HG02973 (cell line): ENCODE measurements at regions not wholly inside any gene's neighbourhood (a gene's known extent, or its start where the extent isn't known, plus 50 kb on each side); places are given as distances from the start of the nearest gene placed in this dataset.

Experiments used
- ATAC-seq: cut with Tn5 transposase; IDR thresholded peaks from one replicate; pipeline ENCODE4 v1.9.1; 2021; ENCODE audit warnings: moderate library complexity; ENCODE audit not compliant: unreplicated experiment

DNA sequence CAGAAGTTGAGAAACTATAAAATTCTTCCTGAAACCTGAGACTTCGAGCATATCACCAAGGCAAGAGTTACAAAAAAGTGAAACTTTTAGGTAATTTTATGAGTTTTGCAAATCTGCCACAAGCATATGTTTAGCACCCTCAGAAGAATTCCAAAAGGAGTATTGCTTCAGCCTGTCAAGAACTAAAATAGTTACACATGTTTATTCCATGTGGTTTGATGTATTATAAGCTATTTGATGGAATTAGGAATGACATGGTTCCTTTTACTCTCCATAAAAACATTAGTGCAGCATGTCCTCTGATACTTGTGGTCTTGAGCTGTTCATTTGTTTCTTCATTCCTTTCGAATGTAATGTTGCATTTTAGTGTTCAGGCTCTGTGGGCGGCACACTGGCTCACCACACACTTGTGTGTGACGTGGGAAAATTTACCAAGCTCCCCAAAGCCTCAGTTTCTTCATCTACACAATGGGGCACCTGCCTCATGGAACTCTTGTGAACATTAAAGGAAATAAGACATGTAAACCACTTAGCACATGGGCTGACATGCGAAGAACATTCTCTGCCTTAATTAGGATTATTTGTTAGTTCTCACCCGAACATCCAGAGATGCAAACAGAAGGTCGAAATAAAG, 204.2 kb upstream of the FOXF1 start:
- ATAC-seq: no peak

DNA sequence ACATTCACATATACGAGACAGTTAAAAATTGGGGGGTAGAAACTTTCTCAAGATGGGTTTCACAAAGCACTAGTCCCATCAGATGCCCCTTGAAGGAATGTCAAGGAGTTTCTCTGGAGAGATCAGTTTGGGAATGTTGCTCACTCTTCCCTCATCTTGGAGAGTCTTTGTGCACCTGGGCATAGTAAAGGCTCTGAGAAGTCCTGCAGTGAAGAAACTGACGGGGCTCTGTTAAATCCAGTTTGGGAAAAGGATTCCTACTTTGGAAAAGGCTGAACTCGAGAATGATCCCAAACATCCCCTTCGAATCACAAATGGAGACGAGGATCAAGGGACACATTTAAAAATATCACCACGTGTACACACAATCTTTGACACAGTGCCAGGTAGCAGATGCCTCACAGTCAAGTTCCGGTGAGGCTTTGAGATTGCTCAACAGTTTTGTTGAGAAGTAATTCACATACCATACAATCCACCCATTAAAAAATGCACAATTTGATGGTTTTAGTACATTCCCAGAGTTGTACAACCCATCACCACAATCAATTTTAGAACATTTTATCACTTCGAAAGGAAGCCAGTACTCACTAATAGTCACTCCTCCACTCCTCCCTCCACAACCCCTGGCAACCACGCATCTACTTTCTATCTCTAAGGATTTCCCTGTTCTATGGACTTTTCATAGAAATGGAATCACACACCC, 203.4 kb upstream of the FOXF1 start:
- ATAC-seq: no peak

DNA sequence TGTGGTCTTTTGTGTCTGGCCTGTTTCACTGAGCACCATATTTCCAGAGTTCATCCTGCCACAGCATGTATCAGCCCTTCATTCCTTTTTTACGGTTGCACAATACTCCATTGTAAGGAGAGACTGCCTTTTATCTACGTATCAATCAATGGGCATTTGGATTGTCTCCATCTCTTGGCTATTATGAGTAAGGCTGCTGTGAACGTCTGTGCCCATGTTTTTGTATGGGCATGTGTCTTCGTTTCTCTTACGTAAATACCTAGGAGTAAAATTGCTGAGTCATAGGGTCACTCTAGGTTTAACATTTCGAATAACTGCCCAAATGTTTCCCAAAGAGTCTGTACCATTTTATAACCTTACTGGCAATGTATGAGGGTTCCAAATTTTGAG, 202.8 kb upstream of the FOXF1 start:
- ATAC-seq: no peak

DNA sequence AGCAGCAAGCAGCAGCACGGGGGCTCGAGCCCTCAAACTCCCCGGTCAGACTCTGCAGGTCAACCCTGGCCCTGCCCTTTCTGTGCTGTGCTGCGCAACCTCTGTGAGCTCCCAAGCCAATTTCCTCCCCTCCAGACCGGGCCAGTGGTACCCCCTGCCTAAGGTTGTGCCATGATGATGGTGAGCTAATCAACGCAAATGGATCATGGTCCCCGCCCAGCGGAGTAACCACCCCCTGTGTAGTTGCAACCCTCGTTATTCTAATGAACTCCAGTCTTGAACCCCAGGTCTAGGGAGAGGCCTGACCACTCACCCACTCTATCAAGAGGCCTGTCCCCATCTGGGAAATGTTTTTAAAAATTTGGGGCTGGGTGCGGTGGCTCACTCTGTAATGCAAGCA, 201.8 kb upstream of the FOXF1 start:
- ATAC-seq: no peak

DNA sequence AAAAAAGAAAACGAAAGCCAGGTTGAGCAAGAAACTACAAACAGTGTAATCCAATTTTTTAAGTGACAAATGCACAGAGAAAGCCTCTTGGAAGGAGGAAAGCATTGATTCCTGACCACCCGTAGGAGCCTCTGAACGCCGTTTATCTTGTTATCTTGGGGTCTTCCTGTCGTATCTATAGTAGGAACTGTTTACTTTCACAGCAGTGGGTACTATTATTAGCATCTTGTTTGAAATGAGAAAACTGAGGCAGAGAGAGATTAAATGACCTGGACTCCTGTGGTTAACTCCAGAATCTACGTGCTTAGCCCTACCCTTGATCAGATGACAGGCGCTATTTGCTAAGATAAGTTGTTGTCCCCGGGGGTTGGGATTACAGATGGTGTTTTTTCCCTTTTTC, 196.7 kb upstream of the FOXF1 start:
- ATAC-seq: no peak

DNA sequence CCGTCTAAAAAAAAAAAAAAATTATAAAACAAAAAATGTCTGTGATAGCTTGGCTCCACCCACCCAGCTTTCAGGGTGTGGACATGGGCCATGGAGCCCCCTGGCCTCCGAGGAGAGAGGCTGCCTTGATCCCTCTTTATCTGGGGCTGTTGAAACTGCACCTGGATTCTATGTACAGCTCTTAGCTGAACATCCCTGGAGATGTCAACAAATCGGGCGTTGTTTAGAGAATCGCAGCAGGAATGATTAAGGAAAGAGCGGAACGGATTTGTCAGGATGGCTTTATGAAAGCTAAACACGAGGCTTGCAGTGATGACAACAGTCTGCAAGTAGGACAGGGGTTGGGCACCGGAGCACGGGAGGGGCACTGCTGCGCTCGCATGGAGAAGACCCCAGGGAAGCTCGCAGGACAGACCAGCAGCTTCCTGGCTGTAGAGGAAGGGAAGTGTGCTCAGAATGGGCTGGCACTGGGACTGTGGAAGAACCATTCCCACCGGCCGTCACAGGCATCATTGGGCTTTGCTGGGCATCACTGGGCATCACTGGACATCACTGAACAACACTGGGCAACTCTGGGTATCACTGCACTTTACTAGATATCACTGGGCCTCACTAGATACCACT, 195.8 kb upstream of the FOXF1 start:
- no peak for ATAC-seq

DNA sequence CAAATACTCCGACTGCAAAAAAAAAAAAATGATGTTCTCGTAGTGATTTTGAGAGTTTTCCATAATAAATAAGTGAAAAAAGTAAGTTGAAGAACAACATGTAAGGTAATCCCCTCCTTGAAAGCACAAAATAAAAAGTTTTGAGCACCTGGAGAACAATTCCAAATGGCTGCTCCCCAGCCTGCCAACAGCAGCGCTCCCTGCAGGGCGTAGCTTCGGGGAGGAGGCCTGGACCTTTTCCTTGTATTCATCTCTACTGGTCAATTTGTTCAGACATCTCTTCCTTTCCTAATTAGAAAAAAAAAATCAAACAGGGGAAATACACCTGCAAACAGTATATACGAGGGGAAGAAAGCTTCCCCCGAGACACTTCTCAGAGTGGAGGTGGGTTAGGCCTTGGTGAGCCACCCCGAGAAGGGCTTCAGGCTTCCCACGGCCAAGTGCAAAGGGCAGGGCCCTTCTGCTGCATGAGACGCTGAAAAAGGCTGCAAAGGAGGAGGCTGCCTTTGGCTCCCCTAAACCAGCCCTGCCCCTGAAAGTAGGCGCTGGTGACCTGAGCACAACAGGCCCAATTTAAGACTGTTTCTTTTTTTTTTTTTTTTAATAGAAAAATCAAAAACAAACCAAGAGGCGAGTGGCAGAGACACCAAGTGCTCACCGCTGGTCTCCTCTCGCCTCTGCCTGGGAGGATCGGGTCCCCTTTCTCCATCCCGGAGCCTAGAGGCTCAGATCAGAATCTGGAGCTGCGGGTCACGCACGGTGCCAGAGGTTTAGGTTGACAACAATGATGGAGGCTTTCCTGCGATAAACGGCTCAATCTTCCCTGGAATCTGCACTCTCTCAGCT, 193.1 kb upstream of the FOXF1 start:
- ATAC-seq: no peak

DNA sequence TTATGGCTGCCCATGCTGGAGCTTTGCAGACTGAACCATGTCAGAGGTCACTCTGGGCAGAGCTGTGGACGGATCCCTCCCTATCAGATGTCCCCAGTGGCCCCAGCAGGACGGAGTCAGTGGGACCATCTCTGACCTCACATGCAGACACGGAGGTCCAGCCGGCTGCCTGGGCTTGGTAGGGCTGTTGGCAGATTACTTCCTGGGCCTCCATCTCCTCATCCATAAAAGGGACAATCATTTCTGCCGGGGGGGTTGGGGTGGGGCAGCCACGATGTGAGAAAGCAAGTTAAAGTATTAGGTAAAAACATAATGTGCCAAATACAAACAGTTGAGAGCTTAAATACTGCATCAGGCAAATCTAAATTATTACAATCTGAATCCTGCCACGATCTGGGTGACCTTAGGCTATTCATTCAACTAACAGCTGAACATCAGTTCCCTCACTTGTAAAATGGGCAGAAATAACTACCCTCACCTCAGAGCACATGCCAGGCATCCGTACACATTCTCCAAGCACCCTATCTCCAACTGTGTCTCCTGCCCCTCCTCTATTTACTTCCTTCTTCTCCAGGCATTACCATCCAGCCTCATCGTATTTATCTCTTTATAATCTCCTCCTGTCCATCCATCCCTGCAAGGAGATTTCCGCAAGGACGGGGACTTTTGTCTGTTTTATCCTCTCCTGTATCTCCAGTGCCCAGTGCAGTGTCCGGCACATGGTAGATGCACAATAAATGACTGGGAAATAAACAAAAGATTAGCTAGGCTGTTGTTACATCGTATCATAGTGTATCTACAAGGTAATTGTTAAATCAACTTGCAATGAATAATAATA, 192.3 kb upstream of the FOXF1 start:
- no peak for ATAC-seq

DNA sequence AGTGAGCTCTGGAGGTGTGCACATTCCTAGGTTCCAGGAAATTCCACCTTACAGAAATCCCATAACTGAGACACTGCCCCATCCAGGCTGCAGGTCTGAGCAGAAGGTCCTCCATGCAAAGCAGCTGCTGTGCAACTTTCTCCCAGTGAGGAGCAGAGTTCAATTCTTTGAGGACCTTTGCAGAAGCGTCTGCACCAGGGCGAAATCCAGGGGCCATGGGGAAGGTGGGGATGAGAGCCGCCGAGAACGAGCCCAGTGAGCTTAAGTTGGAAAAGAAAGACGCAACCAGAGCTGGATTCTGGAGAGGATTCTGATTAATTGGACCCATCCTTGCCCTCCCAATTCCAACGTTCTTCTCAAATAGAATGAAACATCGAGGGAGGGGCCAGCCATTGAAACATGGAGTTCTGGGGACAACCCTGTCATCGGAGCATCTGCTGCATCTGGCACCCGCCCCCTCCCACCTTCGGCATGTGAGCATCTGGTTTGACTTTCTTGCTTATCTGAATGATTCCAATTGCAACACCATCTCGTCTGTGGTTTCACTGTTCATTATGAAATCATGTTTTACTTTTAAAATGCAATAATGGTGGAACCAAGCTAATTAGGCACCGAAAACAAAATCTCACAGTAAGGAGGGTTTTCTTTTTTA, 190.6 kb upstream of the FOXF1 start:
- ATAC-seq: no peak

DNA sequence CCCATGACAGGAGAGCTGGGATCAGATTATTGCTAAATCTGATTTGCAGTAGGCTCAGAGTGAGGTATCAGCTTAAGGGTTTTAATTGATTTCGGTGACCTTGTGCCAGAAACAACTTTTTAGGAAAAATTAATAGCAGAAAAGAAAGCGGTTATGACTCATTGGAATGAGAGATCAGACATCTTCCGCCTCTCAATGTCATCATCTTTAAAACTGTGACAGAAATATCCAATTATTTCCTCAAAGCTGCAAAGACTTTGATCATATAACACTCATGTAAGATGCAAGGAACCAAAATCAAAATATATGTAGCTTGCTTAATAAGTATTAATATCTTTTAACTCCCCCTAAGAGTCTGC, 190.1 kb upstream of the FOXF1 start:
- ATAC-seq: no peak

DNA sequence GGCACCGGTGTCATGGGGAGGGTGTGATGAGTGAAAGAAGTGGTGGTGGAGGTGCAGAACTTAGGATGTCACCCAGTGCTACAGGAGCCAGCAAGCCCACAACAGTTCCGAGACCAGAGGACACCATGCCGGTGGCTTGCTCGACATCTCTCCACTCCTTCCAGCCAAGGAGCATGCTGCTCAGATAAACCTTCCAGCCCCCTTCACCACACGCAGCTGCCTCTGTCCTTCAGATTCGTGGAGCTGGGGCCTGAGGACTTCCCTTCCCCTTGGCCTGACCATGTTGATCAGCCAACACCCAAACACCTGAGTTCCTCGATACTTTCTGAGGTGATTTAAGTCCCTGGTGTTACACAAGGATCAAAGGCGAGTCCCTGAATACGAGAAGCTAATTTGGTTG, 188.8 kb upstream of the FOXF1 start:
- ATAC-seq: no peak

DNA sequence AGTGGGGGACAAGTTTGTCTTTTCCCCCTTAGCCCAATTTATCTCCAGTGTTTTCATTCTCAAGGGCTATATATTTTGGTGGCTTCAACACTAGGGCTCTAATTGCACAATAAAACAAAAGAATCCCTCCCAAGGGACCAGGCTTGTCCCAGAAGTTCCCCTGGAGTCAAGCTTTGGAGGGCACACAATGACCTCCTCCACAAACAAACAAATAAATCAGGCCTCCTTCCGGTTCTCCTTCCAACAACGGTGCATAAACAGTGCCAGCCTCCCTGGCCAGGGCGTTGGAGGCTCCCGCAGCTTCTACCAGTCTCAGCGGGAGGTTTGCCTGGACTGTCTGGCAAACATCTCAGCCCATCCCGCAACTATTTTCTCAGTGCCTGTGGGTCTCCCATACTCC, 188.0 kb upstream of the FOXF1 start:
- ATAC-seq: no peak

DNA sequence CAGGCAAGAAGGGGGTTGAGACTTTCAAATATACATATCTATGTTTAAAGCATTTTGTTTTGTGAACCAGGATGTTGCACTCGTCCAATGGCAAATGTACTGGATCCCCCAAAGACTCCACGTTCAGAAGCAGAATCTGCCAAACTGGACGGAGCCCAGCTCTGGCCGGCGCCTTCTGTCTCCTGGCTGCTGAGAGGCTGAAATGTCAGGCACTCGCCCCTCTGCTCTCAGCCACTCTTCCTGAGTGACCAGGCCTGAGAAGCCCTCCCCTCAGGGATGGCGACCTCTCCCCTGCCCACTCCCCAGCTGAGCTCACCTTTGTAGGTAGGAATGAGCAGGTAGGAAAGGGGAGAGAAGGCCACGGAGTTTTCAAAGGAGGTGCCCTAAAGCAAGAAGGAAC, 187.5 kb upstream of the FOXF1 start:
- ATAC-seq: no peak

DNA sequence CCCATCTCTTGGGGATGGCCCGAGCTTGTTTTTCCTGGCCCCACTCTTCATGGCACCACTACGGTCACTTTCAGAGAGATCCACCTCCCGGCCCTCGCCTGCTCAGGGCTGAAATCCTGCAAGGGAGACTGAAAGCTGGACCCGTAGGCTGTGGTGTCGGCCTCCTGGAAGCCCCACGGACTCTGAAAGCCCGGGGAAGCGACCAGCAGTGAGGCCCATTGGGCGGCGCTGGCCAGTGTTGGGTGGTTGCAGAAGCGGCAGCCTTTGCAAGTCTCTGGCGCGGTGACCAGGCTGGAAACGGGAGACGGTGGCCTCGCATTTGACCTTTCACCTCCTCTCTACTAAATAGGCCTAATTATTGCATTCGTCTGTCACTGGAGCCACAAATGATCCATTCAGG, 186.0 kb upstream of the FOXF1 start:
- ATAC-seq: no peak

DNA sequence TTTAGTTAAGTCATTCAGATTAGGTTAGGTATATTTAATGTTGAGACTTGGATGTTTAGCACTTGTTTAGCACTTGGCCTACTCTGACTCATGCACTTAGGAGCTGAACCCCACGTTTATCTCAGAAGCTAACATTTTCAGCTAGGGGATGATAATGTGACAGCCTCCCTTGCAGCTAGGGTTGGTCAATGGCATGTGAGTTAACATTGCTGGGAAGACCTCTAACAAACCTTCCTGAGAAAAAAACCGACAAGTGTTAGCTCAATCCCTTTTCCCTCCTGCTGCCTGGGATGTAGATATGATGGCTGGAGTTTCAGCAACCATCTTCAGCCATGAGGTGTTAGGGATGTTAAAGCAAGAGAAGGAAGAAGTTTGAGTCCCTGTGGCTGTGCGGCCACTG, 185.0 kb upstream of the FOXF1 start:
- ATAC-seq: no peak

DNA sequence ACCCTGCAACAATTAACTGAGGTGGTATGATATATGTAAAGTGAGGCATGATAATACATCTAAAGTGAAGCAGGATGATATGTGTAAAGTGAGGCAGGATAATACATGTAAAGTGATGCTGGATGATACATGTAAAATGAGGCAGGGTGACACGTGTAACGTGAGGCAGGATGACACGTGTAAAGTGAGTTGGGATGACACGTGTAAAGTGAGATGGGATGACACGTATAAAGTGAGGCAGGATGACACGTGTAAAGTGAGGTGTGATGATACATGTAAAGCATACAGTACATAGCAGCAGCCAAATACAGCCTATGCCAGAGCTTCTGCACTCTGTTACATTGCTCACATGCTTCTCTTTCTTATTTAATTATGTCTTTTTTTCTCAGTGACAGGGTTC, 184.4 kb upstream of the FOXF1 start:
- no peak for ATAC-seq

DNA sequence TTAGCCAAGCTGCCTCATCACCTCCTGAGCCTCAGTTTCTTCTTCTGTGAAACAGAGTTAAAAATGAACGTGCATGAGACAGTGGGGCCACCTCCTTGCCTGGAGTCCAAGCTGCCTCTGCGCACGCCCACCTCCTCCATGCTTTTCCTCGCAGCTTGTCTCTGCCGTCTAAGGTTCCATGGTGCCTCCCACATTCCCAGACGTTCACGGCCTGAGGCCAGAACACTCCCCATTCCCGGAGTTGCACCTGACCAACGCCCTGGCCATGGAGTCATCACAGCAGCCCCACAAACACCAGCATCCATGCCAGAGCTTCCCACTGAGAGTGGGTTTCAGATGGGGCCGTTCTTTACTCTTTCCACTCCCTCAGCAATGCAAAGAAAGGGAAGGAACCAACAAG, 183.0 kb upstream of the FOXF1 start:
- no peak for ATAC-seq

DNA sequence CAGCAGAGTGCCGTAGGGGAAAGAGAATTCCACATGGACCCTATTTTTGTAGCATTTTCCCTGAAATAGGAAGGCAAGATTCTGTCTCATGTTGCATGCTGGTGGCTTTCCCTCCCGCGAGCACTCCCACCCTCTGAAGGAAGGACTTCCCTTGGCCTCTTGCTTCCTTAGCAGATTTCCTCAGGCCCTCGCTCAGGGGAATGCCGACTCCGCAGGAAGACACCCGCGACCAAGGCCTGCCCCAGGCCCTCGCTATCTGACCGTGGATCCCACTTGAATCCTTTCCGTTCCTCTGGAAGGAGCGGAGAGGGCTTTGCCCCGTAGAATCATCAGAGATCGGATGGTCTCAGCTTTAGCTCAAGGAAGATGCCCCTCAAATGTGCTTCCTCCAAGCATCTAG, 179.4 kb upstream of the FOXF1 start:
- no peak for ATAC-seq

DNA sequence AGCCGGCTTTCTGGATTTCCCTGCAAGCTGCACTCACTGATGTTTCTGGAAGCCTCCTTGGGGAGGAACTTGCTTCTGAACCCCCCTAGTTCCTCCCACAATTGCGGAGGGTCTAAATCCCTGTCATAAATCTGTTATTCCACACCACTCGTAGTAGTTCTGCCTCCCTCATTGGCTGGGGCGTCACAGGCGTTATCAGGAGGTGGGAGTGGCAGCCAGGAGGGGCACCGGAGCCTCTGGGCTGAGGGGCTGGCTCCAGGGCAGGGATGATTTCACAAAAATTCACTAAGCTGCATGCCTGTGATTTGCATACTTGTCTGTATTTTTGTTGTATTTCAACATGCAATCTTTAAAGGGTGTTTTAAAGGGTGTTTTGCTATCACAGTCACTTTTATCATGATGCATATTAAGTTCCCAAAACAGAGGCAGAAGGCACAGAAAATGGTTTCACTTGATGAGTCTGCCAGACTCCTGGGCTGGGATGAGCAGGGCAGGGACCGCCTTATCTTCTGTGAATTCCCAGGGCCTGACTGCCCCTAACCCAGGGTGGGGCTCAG, 176.2 kb upstream of the FOXF1 start:
- ATAC-seq: no peak
